Lower leg skin (tissue), 4 donors: ENCODE measurements at regions not wholly inside any gene's neighbourhood (a gene's known extent, or its start where the extent isn't known, plus 50 kb on each side); places are given as distances from the start of the nearest gene placed in this dataset.

Source experiments
- DNase-seq, 2 donors: peaks; one replicate each; pipeline ENCODE4 v3.0.0-alpha.2; 2019; ENCODE audit warnings: low spot score in 2 of 2
- H3K4me3 ChIP-seq: fragments of 200-600 bp; sonication (generic); 2 replicates; pipeline ENCODE4 v1.5.1; 2017; ENCODE audit warnings: mild to moderate bottlenecking, low read depth; ENCODE audit not compliant: poor library complexity, severe bottlenecking
- CTCF ChIP-seq, 3 donors: fragments of 450-650 bp; IDR thresholded peaks; one replicate each; pipeline ENCODE4 v1.5.1; 2016; ENCODE audit warnings: antibody characterized with exemption in 3 of 3, mild to moderate bottlenecking in 3 of 3, moderate library complexity in 2 of 3
- POLR2A ChIP-seq, 2 donors: fragments of 450-650 bp; IDR thresholded peaks; one replicate each; pipeline ENCODE4 v1.6.1; 2016 to 2017; ENCODE audit warnings: antibody characterized with exemption in 2 of 2, mild to moderate bottlenecking in 1 of 2, moderate library complexity in 1 of 2
- WGBS, 2 donors: methylation state at CpG; one replicate each; pipeline ENCODE4 v1.1.5; 2018; 5-methylcytosine and 5-hydroxymethylcytosine counted together
- intact Hi-C: fragments of 100-400 bp; cut with DNase I; formaldehyde crosslinking; loops from one replicate; pipeline ENCODE4 v1.15.0; 2023; ENCODE audit warnings: low total_unique reads

GRCh38 chr20:29296256-29297230 is 1960.9 kb upstream of the DEFB115 start:
- no peak overlapping the region for H3K4me3 ChIP-seq
- 80% methylated on average over 58 of the region's 58 CpGs for WGBS, 2 donors
- no peak for TF ChIP-seq POLR2A (IDR thresholded peaks at IDR 0.05)
- TF ChIP-seq CTCF (IDR thresholded peaks at IDR 0.05), result no peak
- DNase-seq, result no peak
- intact Hi-C loops, result no loop called here

GRCh38 chr20:29297411-29298270 is 1959.8 kb upstream of the DEFB115 start:
- no peak overlapping the region for H3K4me3 ChIP-seq
- no peak for DNase-seq
- no peak for TF ChIP-seq POLR2A (IDR thresholded peaks at IDR 0.05)
- TF ChIP-seq CTCF (IDR thresholded peaks at IDR 0.05), result no peak
- intact Hi-C loops, result no loop called here
- 75 to 77% methylated on average over 69 of the region's 70 CpGs for WGBS, 2 donors

GRCh38 chr20:29298271-29298590 is 1959.2 kb upstream of the DEFB115 start:
- no peak for DNase-seq
- WGBS, 2 donors, result 78 to 79% methylated on average over 12 of the region's 12 CpGs
- no peak for TF ChIP-seq CTCF (IDR thresholded peaks at IDR 0.05)
- TF ChIP-seq POLR2A (IDR thresholded peaks at IDR 0.05), result no peak
- no peak overlapping the region for H3K4me3 ChIP-seq
- intact Hi-C loops, result no loop called here

- DNase-seq, result no peak
- TF ChIP-seq POLR2A (IDR thresholded peaks at IDR 0.05) (no peak), CTCF (IDR thresholded peaks at IDR 0.05) (no peak)
- intact Hi-C loops, result no loop called here
- no peak overlapping the region for H3K4me3 ChIP-seq
- WGBS, 2 donors, result 89 to 90% methylated on average over 40 of the region's 40 CpGs
Observed at GRCh38 chr20:29298759-29299613, 1958.5 kb upstream of the DEFB115 start.

- 82 to 86% methylated on average over 46 to 49 of the region's 49 CpGs for WGBS, 2 donors
- no peak for TF ChIP-seq POLR2A (IDR thresholded peaks at IDR 0.05)
- TF ChIP-seq CTCF (IDR thresholded peaks at IDR 0.05), result no peak
- intact Hi-C loops, result no loop called here
- DNase-seq, result no peak
- no peak overlapping the region for H3K4me3 ChIP-seq
Observed at GRCh38 chr20:29299811-29300578, 1957.5 kb upstream of the DEFB115 start.
